ENCODE measurements at regions not wholly inside any gene's neighbourhood (a gene's known extent, or its start where the extent isn't known, plus 50 kb on each side); places are given as distances from the start of the nearest gene placed in this dataset.

DNA sequence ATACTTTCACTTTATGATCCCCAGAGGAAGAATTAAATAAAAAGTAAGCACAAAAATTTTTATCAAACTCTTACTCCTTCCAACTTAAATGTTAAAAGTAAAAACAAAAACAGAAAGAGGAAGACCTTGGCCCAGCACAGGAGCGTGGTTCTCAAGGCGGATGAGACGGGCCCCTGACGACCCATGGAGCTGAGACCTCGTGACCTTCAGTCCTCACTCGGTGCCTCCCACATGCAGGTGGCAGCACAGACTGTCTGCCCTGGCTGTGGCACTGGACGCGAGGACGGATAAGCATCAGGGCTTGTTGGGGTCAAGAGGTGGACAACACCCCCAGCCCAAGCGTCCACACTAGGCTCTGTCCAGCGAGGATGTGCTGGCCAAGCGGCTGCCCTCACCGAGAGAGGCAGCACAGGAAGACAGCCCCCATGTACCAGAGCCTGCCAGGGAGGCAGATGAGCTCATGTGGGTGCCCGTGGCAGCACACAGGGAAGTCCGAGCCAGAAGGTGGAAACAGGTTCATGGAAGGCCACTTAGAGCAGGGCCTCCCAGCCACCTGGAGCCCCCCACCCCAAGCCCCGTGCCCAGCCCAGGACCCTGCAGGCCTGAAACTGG lies 1389.8 kb downstream of the TBC1D22A start:
- TF ChIP-seq MYC (IDR thresholded peaks at IDR 0.05; ENCODE audit: low read depth, low read length) (no peak), POLR2A (IDR thresholded peaks at IDR 0.05; ENCODE audit: extremely low read depth, insufficient read length) (no peak)
- no peak for DNase-seq (ENCODE audit: low read depth)
- H3K4me3 ChIP-seq (ENCODE audit: low read depth, low read length) = no peak overlapping the region

DNA sequence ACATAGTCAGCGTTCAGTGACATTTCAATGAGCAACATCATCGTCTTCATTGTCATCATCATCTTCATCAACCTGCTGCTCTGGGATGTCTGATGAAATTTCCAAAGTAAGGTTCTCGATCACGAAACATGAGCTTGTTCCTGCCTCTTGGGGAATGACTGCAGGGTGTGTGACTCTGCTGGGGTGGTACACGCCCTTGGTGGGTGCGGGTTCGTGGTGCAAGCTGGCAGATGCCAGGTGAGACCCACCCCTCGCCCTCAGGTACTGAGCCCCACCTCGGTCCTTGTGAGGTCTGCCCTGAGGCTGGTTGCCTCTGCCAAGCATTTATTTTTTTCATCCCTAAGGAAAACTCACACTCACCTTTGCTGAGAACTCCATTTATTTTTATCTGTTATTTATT lies 1389.2 kb downstream of the TBC1D22A start:
- no peak for TF ChIP-seq POLR2A (IDR thresholded peaks at IDR 0.05; ENCODE audit: extremely low read depth, insufficient read length)
- TF ChIP-seq, protein P1, sequence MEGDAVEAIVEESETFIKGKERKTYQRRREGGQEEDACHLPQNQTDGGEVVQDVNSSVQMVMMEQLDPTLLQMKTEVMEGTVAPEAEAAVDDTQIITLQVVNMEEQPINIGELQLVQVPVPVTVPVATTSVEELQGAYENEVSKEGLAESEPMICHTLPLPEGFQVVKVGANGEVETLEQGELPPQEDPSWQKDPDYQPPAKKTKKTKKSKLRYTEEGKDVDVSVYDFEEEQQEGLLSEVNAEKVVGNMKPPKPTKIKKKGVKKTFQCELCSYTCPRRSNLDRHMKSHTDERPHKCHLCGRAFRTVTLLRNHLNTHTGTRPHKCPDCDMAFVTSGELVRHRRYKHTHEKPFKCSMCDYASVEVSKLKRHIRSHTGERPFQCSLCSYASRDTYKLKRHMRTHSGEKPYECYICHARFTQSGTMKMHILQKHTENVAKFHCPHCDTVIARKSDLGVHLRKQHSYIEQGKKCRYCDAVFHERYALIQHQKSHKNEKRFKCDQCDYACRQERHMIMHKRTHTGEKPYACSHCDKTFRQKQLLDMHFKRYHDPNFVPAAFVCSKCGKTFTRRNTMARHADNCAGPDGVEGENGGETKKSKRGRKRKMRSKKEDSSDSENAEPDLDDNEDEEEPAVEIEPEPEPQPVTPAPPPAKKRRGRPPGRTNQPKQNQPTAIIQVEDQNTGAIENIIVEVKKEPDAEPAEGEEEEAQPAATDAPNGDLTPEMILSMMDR (IDR thresholded peaks at IDR 0.05; ENCODE audit: low read depth, low read length) = no peak
- TF ChIP-seq MYC (IDR thresholded peaks at IDR 0.05; ENCODE audit: low read depth, low read length) = no peak
- TF ChIP-seq, protein P2, sequence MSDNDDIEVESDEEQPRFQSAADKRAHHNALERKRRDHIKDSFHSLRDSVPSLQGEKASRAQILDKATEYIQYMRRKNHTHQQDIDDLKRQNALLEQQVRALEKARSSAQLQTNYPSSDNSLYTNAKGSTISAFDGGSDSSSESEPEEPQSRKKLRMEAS (IDR thresholded peaks at IDR 0.05; ENCODE audit: low read depth, low read length) = no peak
- DNase-seq (ENCODE audit: low read depth) = no peak
- H3K4me3 ChIP-seq (ENCODE audit: low read depth, low read length) = no peak overlapping the region

DNA sequence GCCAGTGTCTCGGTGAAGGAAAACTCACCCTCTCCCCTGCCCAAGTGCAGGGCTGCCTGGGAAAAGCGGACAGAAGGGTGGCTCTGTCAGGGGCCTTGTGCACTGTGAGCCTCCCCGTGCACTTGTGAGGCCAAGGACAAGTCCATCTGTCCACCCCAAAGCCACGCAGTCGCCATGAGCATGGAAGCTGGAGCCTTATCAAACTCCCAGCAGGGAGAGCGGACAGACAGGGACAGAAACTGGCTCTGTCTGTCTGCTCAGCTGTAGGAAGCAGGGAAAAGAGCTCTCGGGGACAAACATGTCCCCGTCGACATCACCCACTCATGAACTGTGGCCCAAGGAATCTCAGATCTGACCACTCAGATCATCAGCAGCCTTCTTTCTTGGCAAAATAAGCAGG lies 1385.4 kb downstream of the TBC1D22A start:
- TF ChIP-seq, protein P2 (IDR thresholded peaks at IDR 0.05; ENCODE audit: low read depth, low read length) = no peak
- TF ChIP-seq, protein P1 (IDR thresholded peaks at IDR 0.05; ENCODE audit: low read depth, low read length) = no peak
- TF ChIP-seq POLR2A (IDR thresholded peaks at IDR 0.05; ENCODE audit: extremely low read depth, insufficient read length) (no peak), MYC (IDR thresholded peaks at IDR 0.05; ENCODE audit: low read depth, low read length) (no peak)
- no peak overlapping the region for H3K4me3 ChIP-seq (ENCODE audit: low read depth, low read length)
- DNase-seq (ENCODE audit: low read depth) = no peak

DNA sequence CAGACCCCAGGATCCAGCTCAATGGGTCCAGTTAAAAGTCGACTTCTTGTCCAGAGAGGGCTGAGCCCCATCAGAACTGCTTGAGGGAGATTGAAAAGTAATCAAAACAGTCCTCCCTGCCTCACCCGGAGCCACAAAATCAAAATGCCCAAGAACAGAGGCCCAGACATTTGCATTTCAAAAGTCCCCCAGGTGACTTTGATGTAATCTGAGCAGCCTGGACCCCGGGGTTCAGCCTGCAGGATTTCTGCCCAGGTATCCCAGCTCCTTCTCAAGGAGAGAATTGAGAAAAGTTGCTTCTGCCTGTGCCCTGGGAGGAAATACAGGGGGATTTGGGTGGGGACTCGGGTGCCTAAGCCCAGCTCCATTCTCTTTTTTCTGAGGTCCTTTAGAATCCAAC lies 1385.0 kb downstream of the TBC1D22A start:
- DNase-seq (ENCODE audit: low read depth) = no peak
- H3K4me3 ChIP-seq (ENCODE audit: low read depth, low read length) = no peak overlapping the region
- TF ChIP-seq POLR2A (IDR thresholded peaks at IDR 0.05; ENCODE audit: extremely low read depth, insufficient read length) (no peak), MYC (IDR thresholded peaks at IDR 0.05; ENCODE audit: low read depth, low read length) (no peak)
- TF ChIP-seq, protein P1 (IDR thresholded peaks at IDR 0.05; ENCODE audit: low read depth, low read length) = no peak

DNA sequence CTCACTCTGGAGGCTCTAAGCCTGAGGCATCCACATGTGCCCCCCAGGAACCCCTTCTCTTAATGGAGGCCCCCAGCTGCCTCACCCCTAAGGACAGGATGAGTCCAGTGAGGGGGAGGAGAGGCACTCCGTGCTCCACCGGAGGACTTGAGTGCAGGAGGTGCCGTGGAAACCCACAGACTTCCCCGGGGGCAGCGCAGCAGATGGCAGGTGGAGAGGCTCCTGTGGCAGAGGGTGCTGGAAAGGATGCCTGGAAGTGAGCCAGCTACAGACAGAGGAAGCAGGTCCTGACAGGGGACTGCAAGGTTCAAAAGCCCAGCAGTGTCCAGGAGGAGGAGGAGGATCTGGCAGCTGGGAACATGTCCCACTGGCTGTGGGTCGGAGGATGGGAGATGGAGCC lies 1384.0 kb downstream of the TBC1D22A start:
- no peak for DNase-seq (ENCODE audit: low read depth)
- H3K4me3 ChIP-seq (ENCODE audit: low read depth, low read length) = no peak overlapping the region
- TF ChIP-seq, protein P1 (IDR thresholded peaks at IDR 0.05; ENCODE audit: low read depth, low read length) = no peak
- TF ChIP-seq, protein P2 (IDR thresholded peaks at IDR 0.05; ENCODE audit: low read depth, low read length) = no peak

DNA sequence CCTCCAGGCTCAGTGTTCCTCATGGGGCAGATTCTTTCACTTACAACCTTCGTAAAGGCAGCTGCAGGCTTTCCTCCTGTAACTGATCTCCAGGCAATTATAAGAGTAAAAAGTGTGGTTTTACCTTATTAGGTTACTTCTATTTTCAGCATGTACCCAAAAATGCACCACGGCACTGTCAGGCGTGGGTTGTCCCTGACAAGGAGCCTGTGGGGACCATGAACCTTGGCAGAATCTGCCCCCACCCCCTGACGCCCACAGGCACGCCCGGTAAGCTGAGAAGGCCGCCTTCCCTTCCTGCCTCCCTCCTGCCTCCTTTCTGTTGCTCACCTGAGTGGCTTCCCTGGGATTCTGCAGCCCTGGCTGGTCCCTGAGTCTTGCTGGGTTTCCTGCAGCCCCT lies 1383.3 kb downstream of the TBC1D22A start:
- TF ChIP-seq, protein P1 (IDR thresholded peaks at IDR 0.05; ENCODE audit: low read depth, low read length) = no peak
- no peak for TF ChIP-seq POLR2A (IDR thresholded peaks at IDR 0.05; ENCODE audit: extremely low read depth, insufficient read length)
- TF ChIP-seq, protein P2 (IDR thresholded peaks at IDR 0.05; ENCODE audit: low read depth, low read length) = no peak
- no peak for TF ChIP-seq MYC (IDR thresholded peaks at IDR 0.05; ENCODE audit: low read depth, low read length)
- no peak for DNase-seq (ENCODE audit: low read depth)
- H3K4me3 ChIP-seq (ENCODE audit: low read depth, low read length) = no peak overlapping the region

Measured in NB4 (cell line).